ENCODE measurements at regions not wholly inside any gene's neighbourhood (a gene's known extent, or its start where the extent isn't known, plus 50 kb on each side); places are given as distances from the start of the nearest gene placed in this dataset.

GRCh38 chr13:63774133-63774532, 2358.5 kb upstream of the PCDH20 start:
- no peaks in the 10 kb centered on the region for H3K27me3 Mint-ChIP-seq (ENCODE audit: low read depth)
- Histone ChIP-seq H2AK5ac (ENCODE audit: insufficient read length, low read length) (no peak overlapping the region), H2BK120ac (ENCODE audit: low read depth, low read length, poor library complexity, severe bottlenecking) (no peak overlapping the region), H4K91ac (ENCODE audit: insufficient read length, low read depth, low read length) (no peak overlapping the region), H2AFZ (ENCODE audit: low read length) (no peak overlapping the region), H3K9me3 (ENCODE audit: control insufficient read depth, low read depth, low read length) (no peaks in the 10 kb centered on the region), H2BK20ac (ENCODE audit: low read depth, low read length, poor library complexity, severe bottlenecking) (no peak overlapping the region), H3K27ac (ENCODE audit: insufficient read length, low read depth, low read length) (no peak overlapping the region), H3K56ac (ENCODE audit: insufficient read length, low read depth, low read length) (no peak overlapping the region), H4K5ac (ENCODE audit: insufficient read length, low read depth, low read length) (no peak overlapping the region), H2BK12ac (ENCODE audit: insufficient read length, low read depth, low read length) (no peak overlapping the region), H3T11ph (ENCODE audit: low read length) (no peak overlapping the region), H3K27me3 (ENCODE audit: insufficient read depth, low read length) (no peaks in the 10 kb centered on the region), H4K20me1 (ENCODE audit: control insufficient read depth, insufficient read depth, insufficient read length) (no peaks in the 10 kb centered on the region), H3K4me2 (ENCODE audit: insufficient read depth, insufficient read length, low read length) (no peak overlapping the region), H2BK5ac (ENCODE audit: insufficient read length, low read length) (no peak overlapping the region), H3K79me2 (ENCODE audit: insufficient read depth, low read length) (no peaks in the 10 kb centered on the region), H3K18ac (ENCODE audit: insufficient read length, low read depth, low read length) (no peak overlapping the region), H2BK15ac (ENCODE audit: low read depth, low read length) (no peak overlapping the region), H3K4ac (ENCODE audit: low read depth, low read length) (no peak overlapping the region), H4K8ac (replicated peaks; ENCODE audit: insufficient read length, low read depth, low read length) (no peak overlapping the region), H3K4me1 (ENCODE audit: insufficient read depth, low read length) (no peaks in the 10 kb centered on the region), H3K14ac (ENCODE audit: insufficient read depth, low read length) (no peak overlapping the region), H3K9ac (ENCODE audit: extremely low read depth, insufficient read length, low read length) (no peak overlapping the region), H3K79me1 (ENCODE audit: insufficient read depth, low read depth, low read length, poor library complexity, severe bottlenecking) (no peaks in the 10 kb centered on the region), H3K23ac (ENCODE audit: insufficient read length, low read depth, low read length) (no peak overlapping the region), H3K23me2 (ENCODE audit: insufficient read length, low read depth, low read length, poor library complexity, severe bottlenecking) (no peaks in the 10 kb centered on the region)
- peaks cover 0 to under 1% of the 10 kb centered on the region in 2 experiments; a peak in 1 of 5 replicates for H3K9me3 Mint-ChIP-seq
- H3K4me3 Mint-ChIP-seq, result no peak overlapping the region
- no peaks in the 10 kb centered on the region for H3K36me3 Mint-ChIP-seq (ENCODE audit: insufficient read depth in 1 of 3, low read depth in 3 of 3)
- no peak for TF ChIP-seq CTCF (conservative IDR thresholded peaks at IDR 0.05)
- no peak overlapping the region for H3K27ac Mint-ChIP-seq
- H3K4me1 Mint-ChIP-seq, result no peaks in the 10 kb centered on the region
- no peak for DNase-seq
- no CpG with 5 or more reads among the region's 2 CpGs for WGBS (ENCODE audit: extremely low coverage, insufficient read length, low lambda C conversion rate)
